ENCODE measurements at regions not wholly inside any gene's neighbourhood (a gene's known extent, or its start where the extent isn't known, plus 50 kb on each side); places are given as distances from the start of the nearest gene placed in this dataset.
"Not testable (repeated sequence)": the region's sequence is repeated elsewhere in the genome, so short reads cannot be mapped to it uniquely, and the experiment has no call there.

DNA sequence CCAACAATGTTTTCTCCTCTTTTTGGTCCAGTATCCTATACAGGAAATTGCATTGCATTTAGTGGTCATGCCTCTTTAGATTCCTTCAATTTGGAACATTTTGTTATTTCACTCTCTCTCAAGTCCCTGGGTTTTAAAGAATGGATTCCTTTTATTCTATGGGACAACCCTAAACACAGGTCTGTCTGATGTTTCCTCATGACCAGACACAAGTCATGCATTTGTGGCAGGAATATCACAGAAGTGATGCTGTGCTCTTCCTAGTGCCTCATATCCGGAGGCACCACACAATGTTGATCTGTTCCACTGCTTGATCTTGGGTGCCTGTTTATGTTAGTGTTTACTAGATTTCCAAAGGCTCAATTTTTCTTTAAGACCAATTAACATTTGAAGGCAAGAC is 69.7 kb upstream of the H2AZ1 start:
- no peak for DNase-seq

DNA sequence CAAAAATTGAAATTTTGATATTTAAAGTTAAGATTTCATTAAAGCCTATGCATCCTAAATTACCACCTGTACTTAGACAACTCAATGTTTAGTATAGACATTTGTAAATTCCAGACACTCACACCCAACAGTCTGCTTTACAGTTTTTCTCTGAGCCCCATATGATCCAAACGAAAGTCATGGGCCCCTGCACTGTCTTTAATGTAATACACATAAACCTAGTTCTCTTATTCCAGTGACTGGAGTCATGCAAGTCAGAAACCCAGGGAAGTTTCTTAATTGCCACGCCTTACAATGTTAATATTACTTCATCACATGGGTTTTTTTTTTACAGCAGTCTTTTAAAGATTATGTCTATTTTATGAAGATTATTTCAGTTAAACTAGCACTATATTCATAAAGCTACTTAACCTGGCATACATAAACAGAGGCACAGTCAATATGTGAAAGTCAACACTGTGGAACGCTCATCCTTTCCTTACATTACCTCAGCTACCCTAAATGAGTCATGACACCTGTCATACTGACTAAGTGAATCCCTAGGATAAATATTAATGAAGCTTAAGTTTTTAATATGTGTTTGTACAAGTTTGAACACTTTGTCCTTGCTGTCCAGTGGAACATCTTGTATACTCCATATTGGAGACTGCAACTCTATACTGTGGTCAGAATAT is 67.7 kb upstream of the H2AZ1 start:
- DNase-seq: no peak

DNA sequence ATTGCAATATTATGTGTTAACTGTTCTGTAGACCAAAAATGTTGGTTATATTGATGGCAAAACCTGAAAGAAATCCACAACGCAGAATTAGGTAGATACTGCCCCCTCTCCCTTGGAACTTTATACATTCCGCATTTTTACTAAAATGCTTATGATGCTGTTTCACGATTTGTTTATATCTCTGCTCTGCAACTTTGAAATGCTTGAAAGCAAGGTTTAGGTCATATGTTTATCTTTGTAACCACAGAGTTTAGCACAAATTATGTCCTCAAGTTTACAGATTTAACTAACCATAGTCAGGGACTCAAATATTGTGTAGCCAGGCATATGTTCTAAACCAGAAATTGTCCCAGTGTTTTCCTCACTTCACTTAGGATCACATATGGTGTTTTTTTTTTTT is 66.1 kb upstream of the H2AZ1 start:
- no peak for DNase-seq

DNA sequence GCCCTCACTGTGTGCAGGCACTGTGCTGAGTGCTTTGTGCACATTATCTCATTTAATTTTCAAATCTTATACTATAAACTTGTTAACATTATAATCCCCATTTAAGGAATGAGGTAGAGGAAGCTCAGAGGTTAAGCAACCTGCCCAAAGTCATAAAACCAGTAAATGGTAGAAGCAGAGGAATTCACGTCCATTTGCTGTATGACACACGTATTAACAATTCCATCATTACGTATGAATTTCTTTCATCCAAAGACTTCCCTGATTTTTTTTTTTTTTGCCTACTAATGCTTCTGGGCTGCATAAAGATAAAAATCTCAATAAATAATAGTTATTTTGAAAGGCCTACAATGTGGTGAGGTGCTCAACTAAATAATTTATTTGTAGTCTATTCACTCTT is 64.5 kb upstream of the H2AZ1 start:
- no peak for DNase-seq

DNA sequence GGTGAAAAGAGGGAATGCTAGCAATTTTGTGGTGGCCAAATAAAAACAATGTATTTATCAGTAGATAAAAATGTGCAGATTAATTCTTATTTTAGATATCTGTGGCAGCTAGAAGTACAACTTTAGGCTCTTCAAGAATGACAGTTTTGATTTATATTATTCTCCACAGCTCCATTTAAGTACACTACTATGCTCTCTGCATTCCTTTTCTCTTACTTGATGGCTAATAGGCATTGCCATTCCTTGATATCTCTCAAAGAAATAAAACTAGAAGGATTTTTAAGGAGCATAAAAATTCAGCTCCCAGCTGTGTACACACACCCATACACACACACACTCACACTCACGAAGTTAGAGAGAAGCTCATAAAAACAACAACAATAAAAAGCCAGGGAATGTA is 59.4 kb upstream of the H2AZ1 start:
- no peak for DNase-seq

DNA sequence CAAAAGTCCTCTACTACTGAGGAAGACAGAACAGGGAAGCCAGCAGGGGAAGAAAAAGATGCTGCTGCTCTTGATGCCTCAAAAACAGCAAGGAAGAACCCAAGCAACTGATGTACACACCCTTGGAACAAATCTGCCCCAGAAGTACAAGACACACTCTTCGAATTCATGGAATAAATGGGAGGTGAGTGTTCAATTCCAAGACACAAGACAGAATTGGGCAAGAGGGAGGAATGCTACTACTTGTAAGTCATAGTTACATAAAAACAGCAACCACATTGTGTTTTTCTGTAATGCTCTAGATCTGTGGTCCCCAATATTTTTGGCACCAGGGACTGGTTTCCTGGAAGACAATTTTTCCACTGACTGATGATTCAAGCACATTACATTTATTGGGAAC is 58.0 kb upstream of the H2AZ1 start:
- no peak for DNase-seq

DNA sequence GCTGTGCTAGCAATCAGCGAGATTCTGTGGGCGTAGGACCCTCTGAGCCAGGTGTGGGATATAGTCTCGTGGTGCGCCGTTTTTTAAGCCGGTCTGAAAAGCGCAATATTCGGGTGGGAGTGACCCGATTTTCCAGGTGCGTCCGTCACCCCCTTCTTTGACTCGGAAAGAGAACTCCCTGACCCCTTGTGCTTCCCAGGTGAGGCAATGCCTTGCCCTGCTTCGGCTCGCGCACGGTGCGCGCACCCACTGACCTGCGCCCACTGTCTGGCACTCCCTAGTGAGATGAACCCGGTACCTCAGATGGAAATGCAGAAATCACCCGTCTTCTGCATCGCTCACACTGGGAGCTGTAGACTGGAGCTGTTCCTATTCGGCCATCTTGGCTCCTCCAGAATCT is 56.1 kb upstream of the H2AZ1 start:
- not testable (repeated sequence) for DNase-seq

Data from hematopoietic multipotent progenitor cell treated with erythropoietin and hydrocortisone succinate and interleukin-3 and kit ligand, for 6 days (in vitro differentiated cells).